HG02588 (cell line): ENCODE measurements at regions not wholly inside any gene's neighbourhood (a gene's known extent, or its start where the extent isn't known, plus 50 kb on each side); places are given as distances from the start of the nearest gene placed in this dataset.
A peak's percentile ranks its signal among the peaks of the same experiment; 100 is the strongest.
"Not testable (repeated sequence)": the region's sequence is repeated elsewhere in the genome, so short reads cannot be mapped to it uniquely, and the experiment has no call there.

ENCODE experiments used
- ATAC-seq: cut with Tn5 transposase; IDR thresholded peaks from one replicate; pipeline ENCODE4 v1.9.1; 2021; ENCODE audit warnings: mild to moderate bottlenecking, moderate library complexity; ENCODE audit not compliant: unreplicated experiment

- no peak for ATAC-seq
These were observed 469.3 kb upstream of the KLF6 start for GRCh38 chr10:4254101-4254994.

GRCh38 chr10:4252701-4253100 is 467.7 kb upstream of the KLF6 start:
- no peak for ATAC-seq

GRCh38 chr10:4250587-4250887 is 465.5 kb upstream of the KLF6 start:
- ATAC-seq = peak; percentile 90

- no peak for ATAC-seq
These were observed 465.0 kb upstream of the KLF6 start for GRCh38 chr10:4249841-4250586.

- no peak for ATAC-seq
These were observed 462.4 kb upstream of the KLF6 start for GRCh38 chr10:4247379-4247778.

GRCh38 chr10:4246881-4247358 is 461.9 kb upstream of the KLF6 start:
- no peak for ATAC-seq

GRCh38 chr10:4243651-4244050 is 458.6 kb upstream of the KLF6 start:
- ATAC-seq = no peak

- ATAC-seq = no peak
These were observed 458.2 kb upstream of the KLF6 start for GRCh38 chr10:4243169-4243568.

GRCh38 chr10:4242561-4243035 is 457.6 kb upstream of the KLF6 start:
- ATAC-seq = no peak

- ATAC-seq = no peak
These were observed 456.8 kb upstream of the KLF6 start for GRCh38 chr10:4241724-4242345.

GRCh38 chr10:4240608-4241197 is 455.7 kb upstream of the KLF6 start:
- no peak for ATAC-seq

- ATAC-seq = no peak
These were observed 454.2 kb upstream of the KLF6 start for GRCh38 chr10:4239186-4239585.

GRCh38 chr10:4236905-4237304 is 451.9 kb upstream of the KLF6 start:
- ATAC-seq = not testable (repeated sequence)

- no peak for ATAC-seq
These were observed 449.7 kb upstream of the KLF6 start for GRCh38 chr10:4234661-4235060.

GRCh38 chr10:4231439-4231838 is 446.4 kb upstream of the KLF6 start:
- ATAC-seq = no peak

GRCh38 chr10:4230036-4230435 is 445.0 kb upstream of the KLF6 start:
- ATAC-seq = no peak

GRCh38 chr10:4229106-4229505 is 444.1 kb upstream of the KLF6 start:
- no peak for ATAC-seq

GRCh38 chr10:4227586-4227985 is 442.6 kb upstream of the KLF6 start:
- ATAC-seq = no peak

GRCh38 chr10:4226941-4227540 is 442.0 kb upstream of the KLF6 start:
- no peak for ATAC-seq

GRCh38 chr10:4224178-4224577 is 439.2 kb upstream of the KLF6 start:
- ATAC-seq = no peak

- not testable (repeated sequence) for ATAC-seq
These were observed 436.3 kb upstream of the KLF6 start for GRCh38 chr10:4221310-4221709.
